Inferior parietal cortex (tissue), 1 donor: ENCODE measurements at regions not wholly inside any gene's neighbourhood (a gene's known extent, or its start where the extent isn't known, plus 50 kb on each side); places are given as distances from the start of the nearest gene placed in this dataset.
"Not testable (repeated sequence)": the region's sequence is repeated elsewhere in the genome, so short reads cannot be mapped to it uniquely, and the experiment has no call there.

Experiments used
- DNase-seq: peaks from one replicate; pipeline ENCODE4 v3.0.0-alpha.2; 2016; ENCODE audit errors: extremely low spot score

DNA sequence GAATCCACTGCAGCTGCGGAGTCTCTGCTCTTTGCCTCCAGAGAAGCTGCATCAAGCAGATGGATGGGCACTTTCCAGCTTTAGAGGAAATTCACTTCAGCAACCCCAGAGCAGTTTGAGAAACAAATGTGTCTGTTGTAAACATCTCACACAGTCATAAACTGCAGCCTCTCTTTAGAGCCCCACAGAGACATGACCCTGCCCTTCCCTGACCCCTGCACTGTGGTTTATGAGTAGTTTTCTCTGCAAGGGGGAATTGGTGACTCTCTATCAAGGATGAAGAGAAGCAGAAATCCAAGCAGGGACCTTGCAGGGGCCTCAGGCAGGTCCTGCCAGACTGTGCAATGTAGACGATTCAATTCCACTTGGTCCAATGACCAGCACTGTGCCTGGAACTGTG lies 160.2 kb downstream of the SH2D4B start:
- DNase-seq = no peak

DNA sequence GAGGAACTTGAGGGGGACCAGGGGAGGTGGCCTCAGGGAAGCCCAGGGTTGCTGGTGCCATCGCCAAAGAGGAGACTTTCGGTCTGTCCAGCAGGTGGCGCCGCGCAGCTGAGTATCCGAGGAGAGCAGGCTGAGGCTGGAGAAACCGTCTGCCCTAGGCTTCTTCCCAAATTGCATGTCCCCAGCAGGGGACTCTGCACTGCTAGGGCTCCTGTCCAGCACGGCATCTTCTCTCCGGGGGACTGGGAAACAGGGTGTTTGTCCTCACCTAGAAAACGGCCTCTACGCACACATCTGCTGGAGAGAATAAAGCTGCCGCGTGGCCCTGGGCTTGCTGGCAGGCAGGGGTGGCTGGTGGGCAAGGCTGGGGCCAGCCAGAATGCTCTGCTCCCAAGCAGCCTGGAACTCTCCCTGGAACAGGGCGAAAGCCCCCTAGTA lies 161.9 kb downstream of the SH2D4B start:
- DNase-seq = peak; percentile 88

DNA sequence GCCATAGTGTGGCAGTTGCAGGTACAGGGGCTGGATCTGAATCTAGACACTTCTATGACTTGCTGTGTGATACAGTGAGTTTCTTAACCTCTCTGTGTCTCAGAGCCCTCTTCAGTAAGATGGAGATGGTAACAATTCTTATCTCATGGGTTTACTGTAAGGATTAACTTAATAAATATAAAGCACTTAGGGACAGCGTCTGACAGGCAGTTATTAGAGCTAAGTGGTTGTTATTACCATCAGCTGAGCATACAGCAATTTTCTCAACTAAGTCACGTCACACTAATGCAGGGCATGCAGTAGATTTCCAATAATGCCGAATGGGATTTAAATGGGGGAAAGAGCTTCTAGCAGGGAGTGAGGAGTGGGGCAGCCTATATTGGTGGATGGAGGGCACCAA lies 162.6 kb downstream of the SH2D4B start:
- no peak for DNase-seq

DNA sequence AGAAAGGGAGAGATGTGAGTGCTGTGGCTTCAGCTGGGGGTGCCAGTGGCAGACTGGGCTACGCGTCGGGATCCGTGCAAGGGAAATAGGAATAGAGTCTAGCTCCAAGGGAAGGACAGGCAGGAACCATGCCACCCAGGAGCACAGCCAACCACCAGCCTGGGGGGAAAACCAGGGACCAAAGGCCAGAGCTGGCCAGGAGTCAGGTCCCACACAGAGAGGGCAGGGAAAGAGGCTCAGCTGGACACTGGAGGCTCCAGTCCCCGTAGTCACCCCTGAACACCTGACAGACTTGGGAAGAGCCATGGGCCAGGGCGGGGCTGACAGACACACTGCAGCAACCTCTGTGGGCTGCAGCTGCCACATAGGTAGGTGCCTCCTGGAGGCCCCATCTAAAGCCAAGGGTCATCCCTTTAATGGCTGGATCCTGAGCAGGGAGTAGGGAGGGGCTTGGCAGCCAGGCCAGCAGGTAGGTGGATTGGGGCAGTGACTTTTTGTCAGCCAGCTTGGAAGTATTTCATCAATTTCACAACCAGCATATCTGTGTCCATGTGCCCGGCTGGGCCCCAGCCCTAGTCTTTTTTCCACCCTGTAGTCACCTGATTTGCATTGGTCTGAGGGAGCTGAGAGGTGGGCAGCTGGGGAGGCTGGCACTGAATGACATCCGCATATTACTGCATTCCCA lies 163.2 kb downstream of the SH2D4B start:
- DNase-seq = no peak

DNA sequence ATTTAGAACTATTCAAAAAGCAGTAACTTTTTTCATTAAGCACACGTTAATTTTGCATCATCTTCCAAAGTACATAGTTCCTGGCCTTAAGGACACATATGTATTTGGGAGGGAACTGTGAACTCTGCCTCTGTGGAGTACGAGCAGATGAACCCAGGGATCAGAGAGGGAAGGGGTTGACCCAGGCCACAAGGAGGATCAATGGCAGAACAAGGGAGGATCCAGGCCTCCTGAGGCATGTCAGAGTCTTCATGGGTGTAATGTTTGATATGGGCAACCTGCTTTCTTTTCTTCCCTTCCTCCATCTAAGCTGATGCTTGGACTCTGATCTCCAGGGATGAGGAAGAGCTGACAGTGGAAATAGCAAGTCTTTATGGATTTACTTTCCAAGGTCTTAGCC lies 164.0 kb downstream of the SH2D4B start:
- DNase-seq = no peak

DNA sequence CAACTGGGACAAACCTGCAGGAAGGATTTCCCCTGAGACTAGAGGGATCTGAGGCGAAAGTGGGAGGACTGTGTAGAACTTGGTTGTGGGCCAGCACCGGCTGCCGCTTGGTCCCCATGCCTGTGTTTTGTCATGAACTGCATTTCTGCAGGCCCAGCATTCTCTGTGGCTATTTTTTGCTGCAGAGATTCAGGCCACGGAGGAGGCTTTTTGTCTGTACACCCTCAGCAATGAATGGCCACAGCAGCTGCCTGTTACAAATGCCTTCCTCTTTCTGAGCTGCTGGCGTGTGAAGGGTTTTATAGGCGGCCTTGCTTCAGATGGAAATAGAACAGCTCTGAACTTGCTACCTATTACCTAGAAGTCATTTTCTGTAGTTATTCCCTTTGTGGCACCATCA lies 164.4 kb downstream of the SH2D4B start:
- DNase-seq = peak; percentile 52

DNA sequence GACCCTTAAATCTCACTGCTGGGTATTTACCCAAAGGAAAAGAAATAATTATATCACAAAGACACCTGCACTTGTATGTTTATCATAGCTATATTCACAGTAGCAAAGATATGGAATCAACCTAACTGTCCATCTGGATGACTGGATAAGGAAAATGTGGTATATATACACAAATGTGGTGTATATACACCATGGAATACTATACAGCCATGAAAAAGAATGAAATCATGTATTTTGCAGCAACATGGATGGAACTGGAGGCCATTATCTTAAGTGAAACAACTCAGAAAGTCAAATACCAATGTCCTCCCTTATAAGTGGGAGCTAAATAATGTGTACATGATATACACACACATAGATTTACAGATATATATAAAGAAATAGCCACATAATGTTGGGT lies 168.2 kb downstream of the SH2D4B start:
- DNase-seq = no peak

DNA sequence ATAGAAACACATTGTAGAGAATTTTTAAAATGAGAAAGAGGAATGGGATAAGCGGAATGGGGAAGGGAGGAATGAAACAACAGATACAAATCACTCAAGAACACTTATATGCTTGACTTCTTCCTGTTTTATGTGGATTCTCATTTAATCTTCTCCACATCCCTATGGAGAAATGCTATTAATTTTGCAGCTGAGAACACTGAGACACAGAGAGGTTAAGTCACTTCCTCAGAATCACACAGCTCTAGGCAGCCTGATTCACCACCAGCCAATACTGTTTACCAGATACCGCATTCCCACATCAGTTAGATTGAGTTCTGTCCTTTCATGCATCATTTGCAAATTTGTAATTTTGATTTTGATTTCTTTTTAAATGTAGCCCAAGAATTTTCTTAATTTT lies 170.5 kb downstream of the SH2D4B start:
- no peak for DNase-seq

DNA sequence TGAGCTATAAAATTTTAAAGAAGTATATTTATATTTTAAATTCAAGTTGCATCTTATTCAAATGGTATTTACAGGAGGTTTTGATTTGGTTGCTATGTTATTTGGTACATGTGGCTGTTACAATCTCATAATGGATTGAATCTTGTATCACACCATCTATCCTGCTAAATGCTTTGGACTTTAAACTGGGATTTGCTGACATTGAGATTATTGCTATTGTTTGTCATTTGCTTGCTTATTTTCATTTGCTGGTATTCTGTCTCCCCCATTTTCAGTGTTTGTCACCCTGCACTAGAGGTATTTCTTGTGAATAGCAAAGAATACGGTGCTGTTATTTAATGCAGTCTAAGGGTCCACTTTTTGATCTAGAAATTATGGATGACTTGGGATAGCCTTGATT lies 171.1 kb downstream of the SH2D4B start:
- DNase-seq = no peak

DNA sequence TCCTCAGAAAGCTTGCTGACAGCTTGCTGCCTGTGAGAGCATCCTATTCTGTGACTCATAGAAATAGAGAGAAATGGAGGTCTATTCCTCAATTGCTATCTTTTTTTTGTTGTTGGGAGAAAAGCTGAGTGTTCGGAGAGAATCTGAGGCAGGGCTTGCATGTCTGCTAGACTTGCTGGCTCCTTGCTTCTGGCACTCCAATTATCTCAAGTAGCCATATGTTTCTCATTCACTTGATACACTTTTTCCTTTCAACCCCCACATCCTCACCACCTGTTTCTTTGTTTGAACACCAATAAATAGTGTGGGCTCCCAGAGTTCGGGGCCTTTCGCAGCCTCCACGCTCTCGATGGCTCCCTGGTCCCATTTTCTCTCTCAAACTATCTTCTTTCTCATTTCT lies 172.2 kb downstream of the SH2D4B start:
- no peak for DNase-seq

DNA sequence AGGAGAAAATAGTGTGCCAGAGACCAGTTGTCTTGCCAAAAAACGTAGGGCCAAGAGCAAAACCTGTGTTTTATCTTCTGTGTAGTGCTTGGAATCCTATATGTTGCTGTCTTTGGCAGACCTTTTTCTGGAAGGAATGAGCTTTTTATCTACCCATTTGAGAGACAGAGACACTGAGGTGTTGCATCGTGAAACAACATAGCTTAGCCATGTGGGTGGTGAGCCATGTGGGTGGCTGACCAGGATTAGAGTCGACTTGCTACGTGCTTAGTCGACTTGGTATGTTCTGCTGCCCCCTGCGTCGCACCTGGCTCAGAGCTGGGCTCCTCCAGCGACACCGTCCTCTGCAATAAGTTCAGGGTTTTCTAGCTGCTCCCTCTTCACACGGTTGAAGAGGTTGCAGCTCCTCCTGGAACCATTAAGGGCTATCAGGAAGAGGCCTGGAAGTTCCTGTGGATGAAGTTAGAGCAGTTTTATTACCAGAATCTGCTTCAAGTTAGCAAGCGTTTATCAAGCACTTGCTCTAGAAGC lies 175.8 kb downstream of the SH2D4B start:
- DNase-seq = no peak

DNA sequence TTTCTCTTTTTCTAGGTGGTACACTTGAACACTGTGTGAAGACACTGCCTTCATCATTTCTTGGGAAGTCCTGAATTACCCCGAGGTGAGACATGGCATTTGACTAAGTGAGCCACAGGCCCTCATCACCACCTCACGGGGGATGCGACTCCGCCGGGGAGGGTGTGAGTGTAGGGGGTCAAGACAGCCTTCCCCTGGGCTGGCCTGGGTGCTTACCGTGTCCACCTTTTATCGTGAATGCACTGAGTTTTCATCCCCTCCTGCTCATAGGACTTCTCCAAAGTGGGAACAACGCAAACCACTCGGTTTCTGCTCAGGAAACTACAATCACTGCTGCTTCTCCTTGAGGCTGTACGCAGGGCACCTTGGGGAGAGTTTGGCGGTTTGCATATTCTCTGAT lies 176.9 kb downstream of the SH2D4B start:
- no peak for DNase-seq

DNA sequence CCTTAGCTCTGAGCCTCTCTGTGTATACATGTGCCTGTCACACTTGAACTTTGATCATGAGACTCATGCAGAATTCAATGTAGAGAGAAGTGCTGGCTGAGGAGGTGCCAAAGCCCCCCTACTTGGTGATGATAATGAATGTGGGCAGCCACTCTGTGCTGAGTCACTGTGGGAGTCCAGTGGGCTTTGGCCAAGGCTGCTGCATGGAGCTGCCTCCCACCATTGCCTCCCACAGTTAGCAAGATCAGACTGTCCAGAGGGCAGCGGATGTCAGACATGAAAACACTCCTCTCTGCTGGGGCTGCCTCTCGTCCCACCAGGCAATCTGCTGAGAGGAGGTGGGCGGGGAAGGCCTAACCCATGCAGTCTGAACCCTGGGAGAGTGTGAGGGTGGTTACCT lies 180.3 kb downstream of the SH2D4B start:
- no peak for DNase-seq

DNA sequence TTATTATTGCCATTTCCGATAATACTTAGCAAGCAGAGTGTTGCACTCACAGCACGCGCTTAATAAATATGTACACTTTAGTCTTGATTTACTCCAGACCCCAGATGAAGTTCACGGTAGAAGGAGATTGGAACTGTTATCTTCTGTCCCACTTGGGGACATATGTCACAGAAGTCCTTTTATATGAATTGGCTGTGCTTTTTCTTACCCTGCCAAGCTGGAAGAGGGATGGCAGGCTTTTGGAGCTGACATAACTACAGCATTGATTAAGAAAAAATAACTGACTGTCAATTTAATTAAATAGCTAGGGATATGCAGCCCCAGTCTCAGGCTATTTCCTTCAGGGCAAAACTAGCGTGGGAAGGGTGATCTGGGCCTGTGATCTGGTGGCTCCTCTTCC lies 182.2 kb downstream of the SH2D4B start:
- no peak for DNase-seq

DNA sequence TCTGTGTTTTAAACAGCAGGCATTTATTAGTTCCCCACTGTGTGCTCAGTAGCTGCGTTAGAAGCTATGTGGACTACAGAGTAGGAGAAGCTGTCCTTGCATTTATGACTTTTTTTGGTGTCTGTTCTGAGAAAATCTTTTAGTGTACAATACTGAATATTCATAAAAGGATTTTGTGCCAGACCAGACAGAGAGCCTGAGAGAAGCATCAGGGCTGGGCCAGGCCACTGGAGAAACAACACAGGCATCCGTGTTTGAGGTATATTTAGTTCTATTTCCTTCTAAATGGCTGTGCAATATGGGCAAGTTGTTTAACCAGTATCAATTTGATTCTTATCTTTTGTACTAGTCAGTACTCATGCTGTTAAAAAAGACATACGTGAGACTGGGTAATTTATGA lies 182.8 kb downstream of the SH2D4B start:
- no peak for DNase-seq

DNA sequence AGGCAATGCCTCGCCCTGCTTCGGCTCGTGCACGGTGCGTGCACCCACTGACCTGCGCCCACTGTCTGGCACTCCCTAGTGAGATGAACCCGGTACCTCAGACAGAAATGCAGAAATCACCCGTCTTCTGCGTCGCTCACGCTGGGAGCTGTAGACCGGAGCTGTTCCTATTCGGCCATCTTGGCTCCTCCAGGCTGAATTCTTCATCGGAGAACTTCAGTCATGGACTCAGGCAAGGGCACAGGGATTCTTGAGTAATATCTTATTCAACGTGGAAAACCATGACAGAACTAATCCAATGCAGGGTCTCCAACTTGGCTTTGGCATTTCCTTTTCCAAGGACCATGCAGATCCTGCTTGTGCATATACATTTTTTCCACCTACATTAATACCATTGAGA lies 190.7 kb downstream of the SH2D4B start:
- not testable (repeated sequence) for DNase-seq

DNA sequence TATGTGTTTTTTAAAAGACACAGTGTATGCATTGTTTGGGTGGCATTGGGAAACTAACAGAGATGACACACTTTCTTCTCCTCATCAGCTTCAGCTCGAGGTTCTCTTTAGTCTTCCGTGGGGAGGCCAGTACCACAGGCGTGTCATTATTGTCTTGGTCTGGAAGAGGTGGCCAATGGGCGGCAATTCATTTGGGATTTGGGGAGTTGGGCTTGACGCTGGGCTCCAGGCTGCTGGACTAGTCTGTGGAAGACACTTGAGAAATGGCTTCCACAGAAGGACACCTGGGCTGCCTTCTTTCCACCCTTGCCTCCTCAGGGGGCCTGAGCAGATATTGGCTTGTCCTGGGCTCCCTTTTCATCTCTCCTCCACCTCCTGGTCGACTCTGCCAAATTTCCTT lies 192.2 kb downstream of the SH2D4B start:
- DNase-seq = no peak

DNA sequence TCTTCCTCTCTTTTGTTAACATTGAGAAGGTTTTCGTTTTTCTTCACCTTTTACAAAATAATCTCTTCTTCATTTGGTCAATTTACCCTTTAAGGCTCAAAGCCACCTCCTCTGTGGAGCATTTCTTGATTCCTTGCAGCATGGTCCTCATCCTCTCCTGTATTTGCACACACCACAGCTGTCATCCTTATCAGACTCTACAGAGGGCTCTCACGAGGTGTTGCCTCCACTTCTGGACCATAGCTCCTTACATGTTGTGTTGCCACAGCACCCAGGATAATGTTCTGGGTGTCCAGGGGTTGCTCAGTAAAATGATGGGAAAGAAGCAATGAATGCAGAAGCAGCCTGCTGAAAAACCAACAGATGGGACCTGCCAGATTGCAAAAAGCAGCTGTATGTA lies 192.8 kb downstream of the SH2D4B start:
- DNase-seq = no peak

DNA sequence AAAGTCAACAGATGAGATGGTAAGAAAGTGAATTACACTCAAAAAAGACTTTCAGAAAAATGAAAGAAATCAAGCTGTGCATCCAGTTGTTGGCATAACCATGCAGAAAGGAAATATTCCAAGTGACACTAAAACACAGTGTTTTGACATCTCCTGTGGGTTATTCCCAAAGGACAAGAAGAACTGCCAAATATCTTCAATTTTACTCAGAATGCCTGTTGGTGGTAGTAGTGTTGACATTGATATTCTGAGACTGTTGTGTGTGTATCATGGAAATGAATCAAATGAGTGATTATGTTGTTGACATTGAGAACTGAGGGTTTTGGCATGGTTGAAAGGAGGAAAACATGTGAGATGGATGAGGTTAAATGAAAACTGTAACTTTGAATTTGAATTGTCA lies 196.9 kb downstream of the SH2D4B start:
- DNase-seq = no peak

DNA sequence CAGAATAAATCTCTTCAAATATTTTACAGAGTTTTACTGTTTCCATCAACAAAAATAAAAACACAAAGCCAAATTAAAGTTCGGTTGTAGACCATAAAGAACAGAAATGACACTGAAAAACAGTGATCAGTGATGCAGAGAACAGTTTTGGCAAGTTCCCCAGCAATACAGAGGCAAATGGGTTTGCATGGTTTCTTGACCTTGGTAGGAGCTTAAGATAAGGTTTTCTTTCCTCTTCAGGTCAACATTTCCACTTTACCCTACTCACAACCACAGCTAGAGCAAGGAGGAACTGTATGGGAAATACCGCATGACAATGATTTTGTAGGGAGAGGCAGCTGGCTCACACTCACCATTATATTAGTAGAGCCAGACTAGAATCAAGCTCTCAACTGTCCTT lies 199.5 kb downstream of the SH2D4B start:
- DNase-seq = no peak

DNA sequence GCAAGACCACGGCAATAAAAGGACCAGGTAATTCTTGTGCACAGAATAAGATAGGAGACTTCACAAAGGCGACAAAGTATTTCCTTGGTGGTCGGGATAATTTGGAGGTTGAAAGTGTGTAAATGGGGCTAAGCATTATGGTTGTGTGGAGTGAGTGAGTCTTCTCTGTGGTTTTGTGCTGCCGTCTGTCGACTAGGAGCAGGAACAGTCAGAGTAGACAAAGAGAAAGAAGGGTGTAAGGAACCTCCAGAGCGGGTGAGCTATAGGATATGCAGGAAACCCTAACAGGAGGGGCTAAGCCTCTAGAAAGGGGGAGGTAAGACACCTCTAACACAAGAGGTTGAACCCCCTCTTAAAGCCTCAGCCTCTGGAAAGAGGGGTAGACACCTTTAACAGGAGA lies 201.6 kb downstream of the SH2D4B start:
- no peak for DNase-seq

DNA sequence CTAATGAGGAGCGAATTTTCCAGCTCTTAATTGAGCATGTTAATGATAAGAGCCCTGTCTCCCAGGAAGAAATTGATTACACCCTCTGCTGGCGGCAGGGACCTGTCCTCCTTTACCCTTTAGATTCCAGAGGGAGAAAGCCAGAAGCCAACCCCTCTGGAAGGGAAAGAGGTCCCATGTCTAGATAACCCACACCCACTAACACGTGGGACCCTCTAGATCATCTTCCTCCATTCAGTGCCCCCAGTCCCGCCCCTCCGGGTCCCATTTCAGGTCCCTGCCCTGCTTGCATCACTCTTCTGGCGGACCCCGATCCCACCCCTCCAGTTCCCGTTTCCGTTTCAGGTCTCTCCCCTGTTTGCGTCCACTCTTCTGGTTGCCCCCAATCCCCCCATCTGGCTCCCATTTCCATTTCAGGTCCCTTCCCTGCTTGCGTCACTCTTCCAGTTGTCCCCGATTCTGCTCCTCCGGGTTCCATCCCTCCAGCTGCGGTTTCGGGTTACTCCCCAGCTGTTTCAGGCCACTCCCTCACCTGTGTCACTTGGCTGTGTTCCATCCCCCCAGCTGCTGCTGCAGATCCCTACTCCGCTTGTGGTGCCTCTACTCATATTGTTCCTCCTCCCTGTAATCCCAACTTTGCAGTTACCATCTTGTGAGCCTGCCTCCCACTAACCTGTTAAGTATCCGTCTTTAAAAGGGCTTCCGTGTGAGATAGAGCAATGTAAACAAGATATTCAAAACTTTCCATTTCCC lies 202.4 kb downstream of the SH2D4B start:
- no peak for DNase-seq

DNA sequence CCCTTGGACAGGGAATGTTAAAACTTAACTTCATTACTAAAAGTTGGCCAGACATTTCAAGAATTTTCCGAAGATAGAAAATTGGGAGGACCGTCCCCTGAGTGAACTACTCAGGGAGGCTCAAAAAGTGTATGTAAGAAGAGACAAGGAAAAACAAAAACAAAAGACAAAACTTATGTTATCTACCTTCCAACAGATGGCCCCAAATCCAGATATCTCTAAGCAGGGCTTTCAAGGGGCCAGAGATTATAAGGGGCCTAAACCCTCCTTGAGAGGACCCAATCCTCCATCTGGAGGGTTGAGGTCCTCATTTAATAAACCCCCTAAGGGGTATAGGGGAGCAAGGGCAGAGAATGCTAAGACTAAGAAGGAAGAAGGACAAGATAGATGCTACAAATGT lies 203.6 kb downstream of the SH2D4B start:
- no peak for DNase-seq
